Retinal pigment epithelial cell (primary cell): ENCODE measurements at regions not wholly inside any gene's neighbourhood (a gene's known extent, or its start where the extent isn't known, plus 50 kb on each side); places are given as distances from the start of the nearest gene placed in this dataset.

Experiments used
- DNase-seq: peaks from one replicate; pipeline ENCODE4 v3.0.0-alpha.2; 2010; ENCODE audit warnings: low read depth
- H3K4me3 ChIP-seq: 2 replicates; pipeline ENCODE4 v1.5.1; 2011; ENCODE audit warnings: mild to moderate bottlenecking, low read length, control low read depth, moderate library complexity
- TF ChIP-seq, protein P1 (sequence below): conservative IDR thresholded peaks from 2 replicates; pipeline ENCODE4 v1.5.1; 2011; ENCODE audit warnings: low read depth, low read length, control low read depth, inconsistent platforms

DNA sequence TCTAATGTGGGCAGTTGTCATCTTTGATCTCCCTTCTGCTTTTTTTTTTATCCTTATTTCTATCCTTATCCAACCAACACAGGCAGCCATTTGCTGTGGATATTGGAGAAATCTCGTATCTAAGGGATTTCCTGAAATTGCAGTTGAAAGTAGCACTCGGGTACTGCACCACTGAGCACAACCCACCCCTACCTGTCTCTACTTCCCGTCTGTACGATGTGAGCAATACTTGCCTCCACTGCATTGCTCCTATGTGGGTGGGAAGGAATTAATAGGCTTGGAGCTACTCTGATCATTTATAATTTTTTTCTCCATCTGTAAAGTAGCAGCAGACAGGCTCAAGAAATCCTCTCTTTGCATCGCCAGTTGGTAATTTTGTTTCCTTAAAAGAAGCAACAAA, 300.4 kb downstream of the SNAPC1 start:
- no peak for DNase-seq
- H3K4me3 ChIP-seq: no peak overlapping the region
- TF ChIP-seq, protein P1, sequence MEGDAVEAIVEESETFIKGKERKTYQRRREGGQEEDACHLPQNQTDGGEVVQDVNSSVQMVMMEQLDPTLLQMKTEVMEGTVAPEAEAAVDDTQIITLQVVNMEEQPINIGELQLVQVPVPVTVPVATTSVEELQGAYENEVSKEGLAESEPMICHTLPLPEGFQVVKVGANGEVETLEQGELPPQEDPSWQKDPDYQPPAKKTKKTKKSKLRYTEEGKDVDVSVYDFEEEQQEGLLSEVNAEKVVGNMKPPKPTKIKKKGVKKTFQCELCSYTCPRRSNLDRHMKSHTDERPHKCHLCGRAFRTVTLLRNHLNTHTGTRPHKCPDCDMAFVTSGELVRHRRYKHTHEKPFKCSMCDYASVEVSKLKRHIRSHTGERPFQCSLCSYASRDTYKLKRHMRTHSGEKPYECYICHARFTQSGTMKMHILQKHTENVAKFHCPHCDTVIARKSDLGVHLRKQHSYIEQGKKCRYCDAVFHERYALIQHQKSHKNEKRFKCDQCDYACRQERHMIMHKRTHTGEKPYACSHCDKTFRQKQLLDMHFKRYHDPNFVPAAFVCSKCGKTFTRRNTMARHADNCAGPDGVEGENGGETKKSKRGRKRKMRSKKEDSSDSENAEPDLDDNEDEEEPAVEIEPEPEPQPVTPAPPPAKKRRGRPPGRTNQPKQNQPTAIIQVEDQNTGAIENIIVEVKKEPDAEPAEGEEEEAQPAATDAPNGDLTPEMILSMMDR: no peak

DNA sequence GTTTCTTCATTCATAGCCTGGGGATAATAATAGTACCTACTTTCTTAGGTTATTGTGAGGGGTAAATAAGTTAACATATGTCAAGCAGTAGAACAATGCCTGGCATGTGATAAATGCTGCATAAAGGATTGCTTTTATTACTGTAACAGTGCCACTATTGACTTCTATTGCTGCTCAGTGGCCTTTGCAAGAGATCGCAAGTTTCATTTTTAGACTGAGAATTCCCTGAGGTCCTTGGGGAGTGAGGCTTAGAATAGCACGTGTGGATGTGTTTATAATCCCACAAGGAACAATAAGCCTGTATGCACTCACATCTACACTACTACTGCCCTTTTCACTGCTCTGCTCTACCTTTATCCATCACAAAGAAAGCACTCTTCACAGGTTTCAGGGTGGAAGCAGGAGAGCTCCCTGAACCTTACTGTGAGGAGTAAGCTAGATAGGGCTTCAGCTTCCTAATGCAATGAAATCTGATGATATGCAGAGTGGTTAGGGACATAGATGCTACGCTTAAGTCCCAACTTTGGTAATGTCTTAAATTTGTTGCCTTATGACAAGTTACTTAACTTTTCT, 302.6 kb downstream of the SNAPC1 start:
- TF ChIP-seq, protein P1: no peak
- no peak for DNase-seq
- H3K4me3 ChIP-seq: no peak overlapping the region

DNA sequence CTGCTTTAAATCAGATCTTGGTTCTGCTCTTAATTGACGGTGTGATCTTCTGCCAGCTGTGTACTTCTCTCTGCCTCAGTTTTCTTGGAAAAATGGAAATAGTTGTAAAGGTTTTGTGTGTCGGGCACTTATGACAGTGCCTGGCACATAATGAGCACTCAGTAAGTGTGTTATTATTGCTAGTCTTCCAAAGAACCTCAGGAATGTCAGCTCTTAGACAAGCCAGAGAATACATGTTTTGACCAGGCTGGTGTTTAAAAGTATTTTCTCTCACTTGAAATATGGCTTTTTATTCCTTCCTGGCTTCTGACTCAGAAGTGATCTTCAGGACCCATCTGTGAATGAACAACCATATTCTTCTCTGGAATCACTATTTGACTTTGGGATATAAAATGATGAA, 304.1 kb downstream of the SNAPC1 start:
- TF ChIP-seq, protein P1: no peak
- DNase-seq: no peak
- H3K4me3 ChIP-seq: no peak overlapping the region

DNA sequence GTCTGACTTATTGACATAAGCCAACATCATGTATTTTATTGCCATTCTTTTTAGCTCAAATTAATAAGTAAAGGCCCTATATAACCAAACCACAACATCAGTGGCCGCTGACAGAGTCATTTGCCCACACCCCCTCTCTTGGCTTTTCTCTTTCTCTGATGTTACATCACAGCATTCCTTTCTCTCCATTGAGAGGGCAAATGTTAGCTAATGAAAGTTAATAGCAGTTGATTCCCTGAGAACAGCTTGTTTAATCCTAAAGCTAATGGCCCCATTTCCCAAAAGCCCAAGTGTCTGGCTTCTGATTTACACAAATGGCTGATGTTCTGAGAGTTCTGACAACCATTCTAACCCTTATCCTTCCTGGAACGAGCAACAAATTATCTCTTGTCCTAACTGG, 308.8 kb downstream of the SNAPC1 start:
- DNase-seq: no peak
- TF ChIP-seq, protein P1: no peak
- H3K4me3 ChIP-seq: no peak overlapping the region

DNA sequence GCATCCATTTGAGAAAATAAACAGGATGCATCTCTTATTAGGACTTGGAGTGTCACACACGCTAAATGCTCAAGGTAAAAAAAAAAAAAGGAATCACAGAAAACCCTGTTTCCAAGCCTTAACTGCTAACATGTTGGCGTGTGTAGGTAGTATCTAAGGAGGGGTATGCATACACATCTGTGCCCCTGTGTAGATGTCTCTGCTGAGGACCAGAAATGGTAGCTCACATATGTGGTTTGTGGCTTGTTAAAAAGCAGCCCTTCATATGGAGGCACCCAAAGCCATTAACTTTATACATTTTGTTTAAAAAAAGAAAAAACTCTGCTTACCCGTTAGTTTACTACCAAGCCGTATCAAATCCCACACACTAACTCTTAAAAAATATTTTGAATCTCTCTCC, 314.1 kb downstream of the SNAPC1 start:
- TF ChIP-seq, protein P1: no peak
- DNase-seq: no peak

DNA sequence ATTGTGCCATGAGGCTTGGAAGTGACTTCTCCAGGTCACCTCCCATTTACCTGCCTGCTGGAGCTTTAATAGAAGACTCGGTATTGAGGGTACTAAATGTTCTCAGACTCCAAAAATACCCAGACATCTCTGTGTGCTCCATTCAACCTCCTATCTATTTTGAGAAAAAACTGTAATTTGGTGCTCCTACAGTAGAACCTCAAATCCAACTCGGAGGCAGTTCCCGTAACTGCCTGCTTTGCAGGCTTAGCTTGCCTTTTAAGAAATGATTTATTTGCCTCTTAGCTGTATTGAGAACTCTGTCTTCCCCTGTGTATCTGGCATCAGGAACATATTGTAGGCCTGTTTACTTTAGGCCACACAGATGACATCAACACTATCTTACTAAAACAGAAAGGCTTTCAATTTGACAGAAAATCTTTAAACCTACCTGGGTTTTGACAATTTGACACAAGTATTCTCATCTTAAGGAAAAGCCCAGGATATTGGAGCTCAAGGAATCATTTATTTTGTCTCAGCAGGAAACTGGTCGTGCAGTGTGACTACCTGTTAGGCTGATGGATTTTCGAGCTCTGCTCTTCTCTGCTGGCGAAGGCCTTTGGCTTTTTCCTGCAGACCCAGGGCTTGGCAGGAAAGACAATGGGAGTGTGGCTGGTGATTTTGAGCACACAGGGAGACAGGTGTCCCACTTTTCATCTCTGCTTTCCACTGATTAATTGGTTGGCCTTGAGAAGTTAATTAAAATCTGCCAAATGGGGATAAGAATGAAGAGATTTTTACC, 314.8 kb downstream of the SNAPC1 start:
- no peak for DNase-seq
- TF ChIP-seq, protein P1: no peak
- no peak overlapping the region for H3K4me3 ChIP-seq

More for the DNA sequence above, 314.1 kb downstream of the SNAPC1 start:
- H3K4me3 ChIP-seq: no peak overlapping the region
